ENCODE measurements at regions not wholly inside any gene's neighbourhood (a gene's known extent, or its start where the extent isn't known, plus 50 kb on each side); places are given as distances from the start of the nearest gene placed in this dataset.

DNA sequence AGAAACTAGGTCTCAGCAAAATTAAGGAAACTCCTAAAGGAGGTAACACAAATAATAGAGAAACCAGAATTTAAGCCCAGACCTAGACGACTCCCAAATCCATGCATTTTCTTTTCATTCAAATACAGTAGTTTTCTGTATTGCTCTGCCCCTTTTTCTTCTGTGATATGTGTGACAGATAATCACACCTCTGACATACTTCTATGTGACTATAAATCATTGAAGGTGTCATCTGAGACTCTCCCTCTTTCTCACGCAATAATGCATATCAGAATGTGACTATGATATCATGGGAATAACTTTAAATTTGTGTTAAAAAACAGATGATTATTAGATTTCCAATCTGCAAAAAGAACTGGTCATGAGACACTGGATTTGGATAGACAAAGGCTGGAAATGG lies 143.0 kb upstream of the ELAC2 start:
- no peaks in the 10 kb centered on the region for H3K9me2 ChIP-seq (replicated peaks; ENCODE audit: insufficient read depth, low read length)
- no peak overlapping the region for H3K4me3 ChIP-seq (ENCODE audit: insufficient read depth, low read length, poor library complexity, severe bottlenecking)
- no peaks in the 10 kb centered on the region for H3K79me2 ChIP-seq (ENCODE audit: insufficient read depth, low read length)
- no peak overlapping the region for H2AFZ ChIP-seq (ENCODE audit: low read depth, low read length, severe bottlenecking)
- TF ChIP-seq, protein P1, sequence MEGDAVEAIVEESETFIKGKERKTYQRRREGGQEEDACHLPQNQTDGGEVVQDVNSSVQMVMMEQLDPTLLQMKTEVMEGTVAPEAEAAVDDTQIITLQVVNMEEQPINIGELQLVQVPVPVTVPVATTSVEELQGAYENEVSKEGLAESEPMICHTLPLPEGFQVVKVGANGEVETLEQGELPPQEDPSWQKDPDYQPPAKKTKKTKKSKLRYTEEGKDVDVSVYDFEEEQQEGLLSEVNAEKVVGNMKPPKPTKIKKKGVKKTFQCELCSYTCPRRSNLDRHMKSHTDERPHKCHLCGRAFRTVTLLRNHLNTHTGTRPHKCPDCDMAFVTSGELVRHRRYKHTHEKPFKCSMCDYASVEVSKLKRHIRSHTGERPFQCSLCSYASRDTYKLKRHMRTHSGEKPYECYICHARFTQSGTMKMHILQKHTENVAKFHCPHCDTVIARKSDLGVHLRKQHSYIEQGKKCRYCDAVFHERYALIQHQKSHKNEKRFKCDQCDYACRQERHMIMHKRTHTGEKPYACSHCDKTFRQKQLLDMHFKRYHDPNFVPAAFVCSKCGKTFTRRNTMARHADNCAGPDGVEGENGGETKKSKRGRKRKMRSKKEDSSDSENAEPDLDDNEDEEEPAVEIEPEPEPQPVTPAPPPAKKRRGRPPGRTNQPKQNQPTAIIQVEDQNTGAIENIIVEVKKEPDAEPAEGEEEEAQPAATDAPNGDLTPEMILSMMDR (IDR thresholded peaks at IDR 0.05; ENCODE audit: insufficient read depth, low read length, poor library complexity, severe bottlenecking) = no peak
- TF ChIP-seq EZH2phosphoT487 (conservative IDR thresholded peaks at IDR 0.05; ENCODE audit: low read length) = no peak
- no peak overlapping the region for H3K4me2 ChIP-seq (ENCODE audit: low read depth, low read length, poor library complexity, severe bottlenecking)
- H3K9me3 ChIP-seq (ENCODE audit: insufficient read depth, low read length) = no peaks in the 10 kb centered on the region
- no peak overlapping the region for H3K27ac ChIP-seq (ENCODE audit: low read depth, low read length)
- no peaks in the 10 kb centered on the region for H4K20me1 ChIP-seq (ENCODE audit: low read depth, low read length)
- H3K27me3 ChIP-seq (ENCODE audit: low read length) = no peaks in the 10 kb centered on the region
- no peaks in the 10 kb centered on the region for H3K36me3 ChIP-seq (ENCODE audit: low read length)
- no peaks in the 10 kb centered on the region for H3F3A ChIP-seq (ENCODE audit: insufficient read depth)
- no peak overlapping the region for H3K9ac ChIP-seq (ENCODE audit: low read length)

- H3K9me3 ChIP-seq (ENCODE audit: insufficient read depth, low read length) = no peaks in the 10 kb centered on the region
- no peak overlapping the region for H3K9ac ChIP-seq (ENCODE audit: low read length)
- H3K27me3 ChIP-seq (ENCODE audit: low read length) = no peaks in the 10 kb centered on the region
- no peaks in the 10 kb centered on the region for H3K9me2 ChIP-seq (replicated peaks; ENCODE audit: insufficient read depth, low read length)
- no peak for TF ChIP-seq EZH2phosphoT487 (conservative IDR thresholded peaks at IDR 0.05; ENCODE audit: low read length)
- TF ChIP-seq, protein P1 (IDR thresholded peaks at IDR 0.05; ENCODE audit: insufficient read depth, low read length, poor library complexity, severe bottlenecking) = no peak
- H2AFZ ChIP-seq (ENCODE audit: low read depth, low read length, severe bottlenecking) = no peak overlapping the region
- no peaks in the 10 kb centered on the region for H3K36me3 ChIP-seq (ENCODE audit: low read length)
- no peaks in the 10 kb centered on the region for H4K20me1 ChIP-seq (ENCODE audit: low read depth, low read length)
- H3K4me3 ChIP-seq (ENCODE audit: insufficient read depth, low read length, poor library complexity, severe bottlenecking) = no peak overlapping the region
- no peak overlapping the region for H3K4me2 ChIP-seq (ENCODE audit: low read depth, low read length, poor library complexity, severe bottlenecking)
- H3K79me2 ChIP-seq (ENCODE audit: insufficient read depth, low read length) = no peaks in the 10 kb centered on the region
- H3F3A ChIP-seq (ENCODE audit: insufficient read depth) = no peaks in the 10 kb centered on the region
- H3K27ac ChIP-seq (ENCODE audit: low read depth, low read length) = no peak overlapping the region
Observed at GRCh38 chr17:13160296-13160695, 142.5 kb upstream of the ELAC2 start.

DNA sequence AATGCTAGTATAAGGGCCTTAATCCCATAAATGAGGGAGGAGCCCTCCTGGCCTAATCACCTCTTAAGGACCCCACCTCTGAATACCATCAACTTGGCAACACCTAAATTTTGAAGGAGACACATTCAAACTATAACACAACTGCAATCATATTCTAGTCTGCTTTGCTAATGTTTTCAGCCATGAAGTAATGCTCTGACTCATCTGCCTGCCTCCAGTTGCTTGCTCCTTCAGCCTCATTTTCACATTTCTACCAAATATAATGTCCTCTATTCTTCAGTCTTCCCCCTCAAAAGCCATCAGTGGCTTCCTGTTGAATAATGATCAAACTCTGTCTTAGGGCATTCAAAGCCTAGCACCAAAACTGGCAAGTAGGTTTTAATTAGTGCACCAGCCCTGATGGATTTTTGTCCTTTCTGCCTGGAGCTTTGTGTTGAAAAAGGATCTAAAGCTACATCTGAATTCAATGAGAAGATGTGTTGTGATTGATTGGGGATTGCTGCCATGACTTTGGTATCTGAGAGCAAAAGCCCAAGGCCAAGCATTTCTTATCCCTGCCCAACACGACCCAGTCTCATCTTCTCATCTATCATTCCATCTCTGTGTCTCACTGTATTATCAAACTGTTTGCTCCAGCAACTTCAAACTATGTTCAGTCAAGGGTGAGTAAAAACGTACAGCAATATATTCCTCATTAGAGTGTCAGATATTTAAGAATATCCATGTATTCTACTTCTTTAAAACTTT lies 140.8 kb upstream of the ELAC2 start:
- Histone ChIP-seq H3K36me3 (ENCODE audit: low read length) (no peaks in the 10 kb centered on the region), H4K20me1 (ENCODE audit: low read depth, low read length) (no peaks in the 10 kb centered on the region), H3K9ac (ENCODE audit: low read length) (no peak overlapping the region), H3K4me3 (ENCODE audit: insufficient read depth, low read length, poor library complexity, severe bottlenecking) (no peak overlapping the region), H2AFZ (ENCODE audit: low read depth, low read length, severe bottlenecking) (no peak overlapping the region), H3K79me2 (ENCODE audit: insufficient read depth, low read length) (no peaks in the 10 kb centered on the region), H3F3A (ENCODE audit: insufficient read depth) (no peaks in the 10 kb centered on the region), H3K27ac (ENCODE audit: low read depth, low read length) (no peak overlapping the region), H3K27me3 (ENCODE audit: low read length) (no peaks in the 10 kb centered on the region), H3K9me2 (replicated peaks; ENCODE audit: insufficient read depth, low read length) (no peaks in the 10 kb centered on the region), H3K9me3 (ENCODE audit: insufficient read depth, low read length) (no peaks in the 10 kb centered on the region), H3K4me2 (ENCODE audit: low read depth, low read length, poor library complexity, severe bottlenecking) (no peak overlapping the region)
- TF ChIP-seq, protein P1 (IDR thresholded peaks at IDR 0.05; ENCODE audit: insufficient read depth, low read length, poor library complexity, severe bottlenecking) = no peak
- no peak for TF ChIP-seq EZH2phosphoT487 (conservative IDR thresholded peaks at IDR 0.05; ENCODE audit: low read length)

Measured in SU-DHL-6 (cell line).